Iris pigment epithelial cell (primary cell): ENCODE measurements at regions not wholly inside any gene's neighbourhood (a gene's known extent, or its start where the extent isn't known, plus 50 kb on each side); places are given as distances from the start of the nearest gene placed in this dataset.

ENCODE experiments used
- DNase-seq: peaks from one replicate; pipeline ENCODE4 v3.0.0-alpha.2; 2011; ENCODE audit warnings: low read depth

- DNase-seq = no peak
These were observed 128.4 kb upstream of the RAB11FIP2 start for GRCh38 chr10:118175148-118175547.

GRCh38 chr10:118173296-118173695 lies 126.6 kb upstream of the RAB11FIP2 start:
- DNase-seq = no peak

GRCh38 chr10:118171861-118172260 lies 125.1 kb upstream of the RAB11FIP2 start:
- no peak for DNase-seq

- DNase-seq = no peak
These were observed 120.4 kb upstream of the RAB11FIP2 start for GRCh38 chr10:118167056-118167700.

GRCh38 chr10:118163217-118163616 lies 116.5 kb upstream of the RAB11FIP2 start:
- no peak for DNase-seq

- DNase-seq = no peak
These were observed 114.9 kb upstream of the RAB11FIP2 start for GRCh38 chr10:118161461-118162246.

- no peak for DNase-seq
These were observed 106.5 kb upstream of the RAB11FIP2 start for GRCh38 chr10:118153287-118153686.

GRCh38 chr10:118151461-118151860 lies 104.7 kb upstream of the RAB11FIP2 start:
- no peak for DNase-seq

GRCh38 chr10:118148247-118148646 lies 101.5 kb upstream of the RAB11FIP2 start:
- DNase-seq = no peak

- no peak for DNase-seq
These were observed 98.5 kb upstream of the RAB11FIP2 start for GRCh38 chr10:118145256-118145655.

GRCh38 chr10:118141471-118141870 lies 94.7 kb upstream of the RAB11FIP2 start:
- DNase-seq = no peak

GRCh38 chr10:118139321-118139720 lies 92.6 kb upstream of the RAB11FIP2 start:
- peak; percentile 20 for DNase-seq

GRCh38 chr10:118128675-118129074 lies 81.9 kb upstream of the RAB11FIP2 start:
- no peak for DNase-seq

GRCh38 chr10:118118716-118119115 lies 72.0 kb upstream of the RAB11FIP2 start:
- no peak for DNase-seq

- no peak for DNase-seq
These were observed 70.1 kb upstream of the RAB11FIP2 start for GRCh38 chr10:118116715-118117449.

- DNase-seq = no peak
These were observed 69.6 kb upstream of the RAB11FIP2 start for GRCh38 chr10:118116362-118116714.

GRCh38 chr10:118115701-118116100 lies 69.0 kb upstream of the RAB11FIP2 start:
- no peak for DNase-seq

- DNase-seq = no peak
These were observed 68.3 kb upstream of the RAB11FIP2 start for GRCh38 chr10:118114992-118115391.

- DNase-seq = no peak
These were observed 65.9 kb upstream of the RAB11FIP2 start for GRCh38 chr10:118112543-118113125.

- no peak for DNase-seq
These were observed 64.0 kb upstream of the RAB11FIP2 start for GRCh38 chr10:118110750-118111149.

- DNase-seq = peak; percentile 64
These were observed 61.7 kb upstream of the RAB11FIP2 start for GRCh38 chr10:118108194-118109026.

GRCh38 chr10:118107541-118107940 lies 60.8 kb upstream of the RAB11FIP2 start:
- no peak for DNase-seq
